ENCODE measurements at regions not wholly inside any gene's neighbourhood (a gene's known extent, or its start where the extent isn't known, plus 50 kb on each side); places are given as distances from the start of the nearest gene placed in this dataset.

- DNase-seq (ENCODE audit: low read depth, low spot score) = no peak
These were observed 935.8 kb upstream of the EDIL3 start for GRCh38 chr5:85320495-85320894.

GRCh38 chr5:85333276-85333675 lies 948.6 kb upstream of the EDIL3 start:
- no peak for TF ChIP-seq CTCF (conservative IDR thresholded peaks at IDR 0.05)
- H3K27ac Mint-ChIP-seq (ENCODE audit: unreplicated experiment) = no peak overlapping the region
- no peaks in the 10 kb centered on the region for H3K9me3 Mint-ChIP-seq
- H3K36me3 Mint-ChIP-seq (ENCODE audit: low read depth) = no peaks in the 10 kb centered on the region
- no peak for DNase-seq (ENCODE audit: low read depth, low spot score)
- no peak overlapping the region for H3K4me3 Mint-ChIP-seq
- H3K4me1 Mint-ChIP-seq = no peaks in the 10 kb centered on the region
- peaks cover 3% of the 10 kb centered on the region for H3K27me3 Mint-ChIP-seq (ENCODE audit: low read depth)

More at GRCh38 chr5:85320495-85320894, 935.8 kb upstream of the EDIL3 start:
- TF ChIP-seq CTCF (conservative IDR thresholded peaks at IDR 0.05) = no peak
- H3K27me3 Mint-ChIP-seq (ENCODE audit: low read depth) = no peaks in the 10 kb centered on the region
- no peaks in the 10 kb centered on the region for H3K9me3 Mint-ChIP-seq
- no peaks in the 10 kb centered on the region for H3K4me1 Mint-ChIP-seq
- H3K27ac Mint-ChIP-seq (ENCODE audit: unreplicated experiment) = no peak overlapping the region
- no peak overlapping the region for H3K4me3 Mint-ChIP-seq
- H3K36me3 Mint-ChIP-seq (ENCODE audit: low read depth) = no peaks in the 10 kb centered on the region

- no peaks in the 10 kb centered on the region for H3K36me3 Mint-ChIP-seq (ENCODE audit: low read depth)
- TF ChIP-seq CTCF (conservative IDR thresholded peaks at IDR 0.05) = no peak
- no peaks in the 10 kb centered on the region for H3K9me3 Mint-ChIP-seq
- no peaks in the 10 kb centered on the region for H3K4me1 Mint-ChIP-seq
- no peak overlapping the region for H3K27ac Mint-ChIP-seq (ENCODE audit: unreplicated experiment)
- no peak overlapping the region for H3K4me3 Mint-ChIP-seq
- DNase-seq (ENCODE audit: low read depth, low spot score) = no peak
- peaks cover 3% of the 10 kb centered on the region for H3K27me3 Mint-ChIP-seq (ENCODE audit: low read depth)
These were observed 952.8 kb upstream of the EDIL3 start for GRCh38 chr5:85337435-85337834.

GRCh38 chr5:85340790-85341189 lies 956.1 kb upstream of the EDIL3 start:
- DNase-seq (ENCODE audit: low read depth, low spot score) = no peak
- Mint-ChIP-seq H3K9me3 (peaks cover 3% of the 10 kb centered on the region), H3K27ac (ENCODE audit: unreplicated experiment) (no peak overlapping the region), H3K27me3 (ENCODE audit: low read depth) (peaks cover 3% of the 10 kb centered on the region), H3K4me3 (no peak overlapping the region), H3K4me1 (no peaks in the 10 kb centered on the region), H3K36me3 (ENCODE audit: low read depth) (peaks cover 2% of the 10 kb centered on the region)
- TF ChIP-seq CTCF (conservative IDR thresholded peaks at IDR 0.05) = no peak

- no peaks in the 10 kb centered on the region for H3K4me1 Mint-ChIP-seq
These were observed 961.1 kb upstream of the EDIL3 start for GRCh38 chr5:85345818-85346217.

More at GRCh38 chr5:85345818-85346217, 961.1 kb upstream of the EDIL3 start:
- Mint-ChIP-seq H3K9me3 (peaks cover 3% of the 10 kb centered on the region), H3K27ac (ENCODE audit: unreplicated experiment) (no peak overlapping the region), H3K36me3 (ENCODE audit: low read depth) (peaks cover 2% of the 10 kb centered on the region), H3K4me3 (no peak overlapping the region), H3K27me3 (ENCODE audit: low read depth) (no peaks in the 10 kb centered on the region)
- no peak for DNase-seq (ENCODE audit: low read depth, low spot score)
- TF ChIP-seq CTCF (conservative IDR thresholded peaks at IDR 0.05) = no peak
